ENCODE measurements at regions not wholly inside any gene's neighbourhood (a gene's known extent, or its start where the extent isn't known, plus 50 kb on each side); places are given as distances from the start of the nearest gene placed in this dataset.

DNA sequence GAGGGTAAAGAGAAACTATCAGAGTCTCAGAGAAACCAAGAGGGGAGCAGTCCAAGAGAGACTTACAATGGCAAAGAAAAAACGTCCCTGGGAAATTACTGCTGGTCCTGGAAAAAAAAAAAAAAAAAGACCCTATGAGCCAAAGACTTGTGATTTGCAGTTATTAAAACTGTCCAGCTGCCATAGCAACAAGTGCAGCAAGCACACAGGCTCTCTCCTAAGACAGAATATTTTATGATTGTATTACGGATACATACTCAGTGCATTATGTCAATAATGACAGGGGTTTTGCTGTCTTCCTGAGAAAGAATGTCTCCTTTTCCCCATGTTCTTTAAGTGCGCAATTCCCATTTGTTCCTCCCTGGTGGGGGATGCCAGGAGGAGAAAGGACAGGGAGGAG is 178.5 kb downstream of the GPAM start:
- TF ChIP-seq CTCF (IDR thresholded peaks at IDR 0.05): no peak
- no peak for TF ChIP-seq POLR2AphosphoS5 (IDR thresholded peaks at IDR 0.05)
